ENCODE measurements at regions not wholly inside any gene's neighbourhood (a gene's known extent, or its start where the extent isn't known, plus 50 kb on each side); places are given as distances from the start of the nearest gene placed in this dataset.
"Not testable (repeated sequence)": the region's sequence is repeated elsewhere in the genome, so short reads cannot be mapped to it uniquely, and the experiment has no call there.

DNA sequence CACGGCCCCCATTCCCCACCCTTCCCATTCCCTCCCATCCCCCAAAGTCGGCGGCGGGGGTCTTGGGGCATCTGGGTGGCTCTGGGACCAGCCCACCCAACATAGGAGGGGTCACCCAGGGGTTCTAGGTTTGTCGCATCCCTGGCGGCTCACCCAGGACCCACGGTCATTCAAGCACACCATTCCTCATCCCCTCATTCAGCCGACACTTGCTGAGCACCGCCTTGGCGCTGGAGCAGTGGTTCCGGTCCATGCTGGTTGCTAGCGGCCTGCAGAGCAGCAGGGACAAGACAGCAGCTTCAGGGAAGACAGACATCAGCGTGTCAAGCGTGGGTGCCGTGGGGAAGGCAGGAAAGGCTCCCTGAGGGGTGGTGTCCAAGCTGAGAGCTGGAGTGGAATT lies 50.5 kb upstream of the OTOS start:
- no peak for DNase-seq

DNA sequence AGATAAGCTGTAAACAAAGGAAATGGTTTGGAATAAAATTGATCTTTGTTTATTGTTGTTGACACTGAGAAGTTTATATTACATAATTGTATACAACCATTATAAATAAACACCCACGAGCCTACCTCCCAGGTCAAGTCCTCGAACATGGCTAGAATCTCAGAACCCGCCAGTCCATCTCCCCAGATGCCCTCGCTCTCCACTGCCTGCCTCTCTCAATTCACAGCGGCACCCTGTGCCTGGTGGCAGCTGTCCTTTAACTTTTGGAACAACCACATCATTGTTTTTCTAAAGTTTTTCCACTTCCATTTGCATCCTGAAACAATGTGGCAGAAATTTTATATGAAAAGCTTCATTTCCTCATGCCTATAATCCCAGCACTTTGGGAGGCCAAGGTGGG lies 52.2 kb upstream of the OTOS start:
- no peak for DNase-seq

DNA sequence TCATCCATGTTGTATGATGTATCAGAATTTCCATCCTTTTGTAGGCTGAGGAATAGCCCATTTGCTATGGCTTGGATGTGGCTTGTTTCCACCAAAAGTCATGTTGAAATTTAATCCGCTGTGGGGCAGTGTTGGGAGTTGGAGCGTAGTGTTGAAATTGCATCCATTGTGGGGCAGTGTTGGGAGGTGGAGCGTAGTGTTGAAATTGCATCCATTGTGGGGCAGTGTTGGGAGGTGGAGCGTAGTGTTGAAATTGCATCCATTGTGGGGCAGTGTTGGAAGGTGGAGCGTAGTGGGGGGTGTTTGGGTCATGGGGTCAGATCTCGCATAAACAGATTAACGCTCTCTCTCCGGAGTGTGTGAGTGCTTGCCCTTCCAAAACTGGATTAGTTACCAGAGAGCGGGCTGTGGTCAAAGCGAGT lies 53.9 kb upstream of the OTOS start:
- DNase-seq, result not testable (repeated sequence)

DNA sequence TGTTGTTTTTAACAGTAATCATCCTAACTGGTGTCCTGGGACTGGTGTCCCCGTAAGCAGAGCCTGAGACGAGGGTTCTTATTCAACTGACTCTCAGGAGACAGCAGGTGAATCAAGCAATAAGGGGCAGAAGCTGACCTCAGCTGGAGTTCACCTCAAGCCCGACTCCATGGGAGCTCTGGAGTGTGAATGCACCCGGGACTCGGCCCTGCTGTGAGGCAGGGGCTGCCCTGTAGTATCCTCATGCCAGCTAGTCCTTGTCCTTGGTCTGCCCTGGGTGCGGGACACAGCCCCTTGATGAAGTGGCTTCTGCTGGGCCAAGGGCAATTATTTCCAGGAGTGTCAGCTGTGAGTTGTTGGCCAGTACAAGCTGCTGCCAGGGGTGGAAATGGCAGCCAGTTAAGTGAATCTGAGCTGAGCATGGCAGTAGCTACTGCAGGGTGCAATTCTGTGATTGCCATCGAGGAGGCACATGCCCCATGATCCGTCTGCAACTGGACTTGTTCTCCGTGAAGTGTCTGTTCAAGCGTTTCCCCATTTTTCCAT lies 54.9 kb upstream of the OTOS start:
- no peak for DNase-seq

DNA sequence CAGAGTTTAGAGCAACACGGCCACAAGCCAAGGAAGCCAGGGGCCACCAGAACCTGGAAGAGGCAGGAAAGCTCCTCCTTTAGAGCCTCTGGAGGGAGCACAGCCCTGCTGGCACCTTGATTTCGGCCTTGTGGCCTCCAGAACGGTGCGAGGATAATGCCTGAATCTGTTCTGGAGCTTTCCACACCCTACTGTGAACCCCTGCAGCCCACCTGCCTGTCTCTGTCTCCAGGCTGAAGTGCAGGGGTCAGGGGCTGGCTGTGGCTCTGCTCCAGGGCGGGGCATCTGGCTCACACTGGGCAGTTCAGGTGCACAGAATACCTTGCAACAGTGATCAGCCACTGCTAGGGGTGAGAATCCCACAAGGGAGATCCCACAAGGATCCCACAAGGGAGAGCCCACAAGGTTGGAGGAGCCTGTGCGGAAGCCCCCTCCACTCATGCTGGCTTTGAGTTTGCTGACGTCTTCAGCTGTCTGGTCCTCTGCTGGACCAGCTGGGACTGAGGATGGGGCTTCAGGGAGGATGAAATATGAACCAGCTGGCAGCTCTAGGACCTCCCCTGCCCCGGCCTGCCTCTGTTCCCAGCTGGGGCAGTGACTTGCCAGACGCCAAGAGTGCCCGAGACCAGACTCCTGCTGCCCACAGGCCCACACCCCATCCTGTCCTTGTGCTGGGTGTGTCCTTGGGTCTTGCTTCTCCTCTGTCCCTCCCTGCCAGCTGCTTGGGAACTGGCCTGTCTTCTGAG lies 56.4 kb upstream of the OTOS start:
- no peak for DNase-seq

DNA sequence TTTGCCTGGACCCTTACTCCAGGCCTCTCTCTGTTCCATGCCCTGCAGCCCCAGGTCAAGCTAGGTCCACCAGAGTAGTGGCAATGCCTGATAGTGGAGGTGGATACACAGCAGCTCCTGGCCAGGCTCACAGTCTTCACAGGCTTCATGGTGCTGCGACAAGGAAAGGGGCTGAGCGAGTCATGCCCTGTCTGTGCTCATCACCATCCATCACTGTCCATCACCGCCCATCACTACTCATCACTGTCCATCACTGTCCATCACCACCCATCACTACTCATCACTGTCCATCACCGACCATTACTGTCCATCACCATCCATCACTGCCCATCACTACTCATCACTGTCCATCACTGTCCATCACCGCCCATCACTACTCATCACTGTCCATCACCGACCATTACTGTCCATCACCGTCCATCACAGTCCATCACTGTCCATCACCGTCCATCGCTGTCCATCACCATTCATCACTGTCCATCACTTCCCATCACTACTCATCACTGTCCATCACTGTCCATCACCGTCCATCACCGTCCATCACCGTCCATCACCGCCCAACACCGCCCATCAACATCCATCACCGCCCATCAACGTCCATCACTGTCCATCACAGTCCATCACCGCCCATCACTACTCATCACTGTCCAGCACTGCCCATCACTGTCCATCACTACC lies 57.1 kb upstream of the OTOS start:
- DNase-seq, result no peak

DNA sequence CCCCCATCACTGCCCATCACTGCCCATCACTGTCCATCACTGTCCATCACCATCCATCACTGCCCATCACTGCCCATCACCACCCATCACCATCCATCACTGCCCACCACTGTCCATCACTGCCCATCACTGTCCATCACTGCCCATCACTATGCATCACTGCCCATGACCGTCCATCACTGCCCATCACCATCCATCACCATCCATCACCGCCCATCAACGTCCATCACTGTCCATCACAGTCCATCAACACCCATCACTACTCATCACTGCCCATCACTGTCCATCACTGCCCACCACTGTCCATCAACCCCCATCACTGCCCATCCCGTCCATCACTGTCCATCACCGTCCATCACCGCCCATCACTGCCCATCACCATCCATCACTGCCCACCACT lies 57.8 kb upstream of the OTOS start:
- no peak for DNase-seq

DNA sequence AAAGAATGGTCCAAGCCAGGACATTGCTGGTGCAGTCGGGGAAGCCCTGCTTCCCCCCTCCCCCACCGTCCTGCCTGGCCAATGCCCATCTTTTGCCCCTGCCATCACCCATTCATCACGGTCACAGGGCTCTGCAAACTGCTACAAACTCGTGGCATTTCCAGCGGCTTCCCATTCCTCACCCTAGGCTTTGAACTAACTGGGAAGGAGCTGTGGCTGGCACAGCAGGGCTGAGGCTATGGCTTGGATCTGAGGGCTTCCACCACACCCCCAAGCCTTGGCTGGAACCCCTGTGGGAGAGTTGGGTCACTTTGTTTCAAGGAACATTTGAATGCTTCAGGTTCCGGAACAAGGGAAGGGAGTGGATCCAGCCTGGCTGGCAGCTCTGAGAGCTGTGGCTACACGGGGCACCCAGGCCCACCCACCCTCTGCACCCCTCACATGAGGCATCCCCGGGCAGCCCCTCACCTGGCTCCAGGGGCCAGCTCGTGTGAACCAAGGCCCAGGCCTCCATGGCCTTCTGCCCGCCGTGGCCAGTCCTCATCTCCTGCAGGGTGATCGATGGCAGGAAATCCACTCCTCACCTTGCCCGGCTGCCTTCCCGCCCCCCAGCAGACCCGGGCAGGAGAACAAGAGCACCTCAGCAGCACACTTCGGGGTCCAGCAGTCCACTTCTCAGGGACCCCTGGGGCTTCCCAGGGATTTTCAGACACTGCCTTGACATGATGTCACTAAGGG lies 58.8 kb upstream of the OTOS start:
- DNase-seq, result no peak

DNA sequence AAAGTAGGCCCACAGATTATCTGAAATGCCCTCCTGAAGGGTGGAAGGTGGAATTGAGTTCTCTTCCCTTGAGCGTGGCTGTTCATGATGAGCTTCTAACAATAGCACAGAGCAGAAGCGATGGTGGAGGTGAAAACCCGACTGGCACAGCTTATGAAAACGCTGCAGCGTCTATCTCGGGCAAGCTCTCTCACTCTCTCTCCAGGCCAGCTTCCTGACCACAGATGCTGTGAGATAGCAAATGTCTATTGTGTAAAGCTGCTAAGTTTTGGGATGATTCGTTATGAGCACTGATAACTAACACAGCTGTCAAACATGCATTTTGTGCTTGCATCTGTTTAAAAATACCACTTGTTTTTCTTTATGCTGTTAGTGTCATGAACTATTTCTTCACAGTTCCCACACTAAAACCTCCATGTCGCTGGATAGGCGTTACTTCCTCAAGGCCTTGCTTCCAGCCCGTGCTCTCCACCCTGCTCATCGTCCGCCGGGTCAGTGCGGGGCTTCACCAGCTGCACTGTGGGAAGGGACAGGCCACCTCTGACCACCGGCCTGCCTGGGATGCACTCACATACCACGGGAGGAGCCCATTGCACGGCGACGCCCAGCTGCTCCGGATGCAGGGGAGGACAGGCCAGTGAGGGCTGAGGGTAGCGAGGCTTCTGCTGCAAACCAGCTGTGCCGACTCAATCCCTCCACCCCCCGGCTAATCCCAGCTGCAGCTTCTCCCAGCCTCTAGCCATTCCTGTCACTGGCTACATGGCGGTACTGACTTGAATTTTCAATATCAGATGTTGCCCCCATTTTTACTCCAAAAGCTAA lies 60.0 kb upstream of the OTOS start:
- DNase-seq, result no peak

DNA sequence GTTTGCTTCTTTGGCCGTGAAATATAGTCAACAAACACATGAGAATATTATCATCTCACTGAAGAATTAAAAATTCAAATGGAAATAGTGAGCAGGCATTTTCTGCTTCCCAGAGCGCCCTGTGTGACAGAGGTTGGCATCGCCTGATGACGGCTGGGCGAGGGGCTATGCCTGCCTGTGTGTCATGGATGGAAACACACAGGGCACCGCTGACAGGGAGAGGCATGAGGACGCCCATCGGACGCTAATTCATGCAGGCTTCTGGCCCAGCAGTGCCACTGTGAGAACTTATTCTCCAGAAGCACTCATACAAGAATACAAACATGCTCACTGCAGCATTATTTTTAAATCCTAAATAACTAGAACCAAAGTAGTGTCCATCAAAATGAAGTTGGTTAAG lies 61.4 kb upstream of the OTOS start:
- DNase-seq, result no peak

DNA sequence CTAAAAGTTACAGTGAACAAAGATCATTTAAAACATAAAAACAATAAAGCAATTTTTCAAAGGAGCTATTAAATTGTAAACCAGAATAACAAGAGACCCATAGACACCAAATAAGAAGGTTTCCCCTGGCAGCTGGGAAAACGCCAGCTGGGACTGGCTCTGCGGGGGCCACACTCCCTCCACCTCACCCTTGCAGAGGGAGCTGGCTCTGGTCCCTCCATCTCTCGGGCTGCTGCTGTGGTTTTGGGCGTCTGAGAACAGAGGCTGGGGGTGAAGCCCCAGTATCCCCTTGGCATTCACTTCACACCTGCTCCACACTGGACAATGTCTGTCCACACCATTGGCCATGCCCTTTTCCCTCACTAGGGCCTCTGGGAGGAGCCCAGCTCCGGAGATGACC lies 62.1 kb upstream of the OTOS start:
- DNase-seq, result no peak

DNA sequence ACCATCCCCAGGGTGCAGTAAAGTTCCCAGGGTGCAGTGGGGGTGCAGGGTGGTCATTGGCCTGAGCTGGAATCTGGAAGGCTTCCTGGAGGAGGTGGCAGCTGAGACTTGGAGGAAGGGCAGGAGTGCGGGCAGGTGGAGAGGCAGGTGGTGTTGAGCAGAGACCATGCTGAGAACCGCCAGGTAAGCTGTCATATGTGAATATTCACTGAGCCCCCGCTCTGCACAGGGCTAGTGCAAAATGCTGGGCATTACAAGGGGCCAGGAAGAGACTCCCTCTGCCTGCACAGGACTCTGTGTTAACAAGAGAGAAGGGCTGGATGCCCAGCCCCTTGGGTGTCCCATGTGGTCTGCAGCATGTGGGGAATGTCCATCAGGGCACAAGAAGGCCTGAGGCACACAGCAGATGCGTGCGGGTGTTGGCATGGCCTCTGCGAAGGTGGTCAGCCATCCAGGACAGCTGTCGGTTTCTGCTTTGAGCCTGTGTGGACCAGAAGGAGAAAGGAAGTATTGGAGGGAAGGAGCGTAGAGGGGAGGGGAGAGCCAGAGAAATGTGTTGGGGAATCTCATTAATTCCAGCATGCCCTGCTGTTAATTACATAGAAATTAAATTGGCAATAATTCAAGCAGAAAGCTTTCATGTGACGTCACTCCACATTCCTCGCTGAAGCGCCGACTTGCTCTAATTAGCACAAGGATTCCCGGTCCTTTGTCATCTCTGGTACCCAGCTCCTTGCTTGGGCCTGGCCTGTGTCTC lies 62.8 kb upstream of the OTOS start:
- DNase-seq, result no peak

DNA sequence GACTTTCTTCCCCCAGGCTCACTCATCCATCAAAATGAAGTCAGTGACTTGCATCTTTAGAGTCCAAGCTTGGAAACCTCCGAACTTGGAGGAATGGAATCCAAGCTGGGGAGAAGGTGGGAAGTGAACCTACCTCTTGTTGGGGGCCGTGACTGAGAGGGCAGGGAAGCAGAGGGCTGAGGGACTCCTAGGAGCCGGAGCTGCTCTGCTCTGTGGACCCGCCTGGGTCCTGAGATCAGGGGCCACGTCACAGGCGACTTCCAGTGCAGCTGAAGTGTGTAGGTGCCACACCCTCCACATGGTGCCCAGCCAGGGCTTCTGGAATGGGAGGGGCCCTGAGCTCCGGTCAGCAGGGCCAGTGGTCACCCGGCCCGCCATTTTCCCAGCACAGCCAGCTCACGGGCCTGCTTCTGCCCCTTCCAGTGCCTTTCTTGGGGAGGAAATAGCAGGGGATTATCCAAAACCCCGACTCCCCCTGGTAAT lies 63.4 kb upstream of the OTOS start:
- DNase-seq, result no peak

DNA sequence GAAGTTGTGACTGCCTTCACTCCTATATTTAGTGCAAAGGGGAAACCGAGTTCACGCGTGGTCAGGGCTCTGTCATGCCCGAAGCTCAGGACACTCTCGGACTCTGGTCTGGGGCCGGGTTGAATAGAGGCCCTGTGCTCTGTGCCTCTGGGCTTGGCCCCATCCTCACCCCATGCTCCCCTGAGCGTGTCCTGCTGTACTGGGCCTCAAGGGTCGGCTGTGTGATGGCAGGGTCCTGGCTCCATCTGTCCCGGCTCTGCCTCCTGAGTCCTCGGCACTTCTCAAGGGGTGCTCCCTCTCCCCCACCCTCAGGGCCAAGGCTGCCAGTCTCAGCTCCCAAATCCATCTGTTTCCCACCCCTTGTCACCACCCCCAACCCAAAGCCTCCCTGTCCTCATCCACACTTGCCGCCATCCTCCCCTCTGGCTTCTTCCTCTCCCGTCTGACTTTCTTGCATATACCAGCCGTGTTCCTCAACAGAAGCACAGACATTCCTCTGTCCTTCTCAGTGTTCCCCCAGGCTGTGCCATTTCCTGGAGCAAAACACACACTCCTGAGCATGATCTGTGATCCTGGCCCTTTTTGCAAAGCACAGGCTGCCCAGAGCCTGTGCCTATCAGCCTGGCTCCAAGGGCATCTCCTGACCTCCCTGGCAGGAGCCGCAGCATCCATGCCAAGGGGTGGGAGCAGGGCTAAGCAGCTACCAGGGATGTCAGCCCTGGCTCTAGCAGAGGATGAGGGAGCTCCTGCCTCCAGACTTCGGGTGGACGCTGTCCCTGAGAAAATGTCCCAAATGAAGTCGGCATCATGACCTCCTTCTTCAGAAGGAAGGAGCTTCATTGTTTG lies 64.2 kb upstream of the OTOS start:
- DNase-seq, result no peak

DNA sequence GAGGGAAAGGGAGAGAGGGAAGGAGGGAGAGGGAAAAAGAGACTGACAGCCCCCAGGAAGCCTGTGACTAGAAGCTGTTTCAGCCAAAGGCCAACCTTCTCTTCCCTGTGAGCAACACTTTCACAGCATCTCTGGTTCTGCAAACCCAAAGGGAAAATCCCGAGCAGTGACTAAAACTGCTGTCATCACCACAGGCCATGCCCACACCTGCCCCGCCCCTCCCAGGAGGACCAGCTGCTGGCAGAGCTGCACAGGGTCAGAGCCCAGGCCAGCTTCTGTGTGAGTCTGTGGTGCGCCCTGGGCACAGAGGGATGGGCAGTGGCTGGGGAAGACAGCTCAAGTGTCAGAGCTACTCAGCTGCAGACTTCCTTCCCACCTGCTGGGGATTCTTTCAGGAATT lies 64.9 kb upstream of the OTOS start:
- peak; percentile 67 for DNase-seq

DNA sequence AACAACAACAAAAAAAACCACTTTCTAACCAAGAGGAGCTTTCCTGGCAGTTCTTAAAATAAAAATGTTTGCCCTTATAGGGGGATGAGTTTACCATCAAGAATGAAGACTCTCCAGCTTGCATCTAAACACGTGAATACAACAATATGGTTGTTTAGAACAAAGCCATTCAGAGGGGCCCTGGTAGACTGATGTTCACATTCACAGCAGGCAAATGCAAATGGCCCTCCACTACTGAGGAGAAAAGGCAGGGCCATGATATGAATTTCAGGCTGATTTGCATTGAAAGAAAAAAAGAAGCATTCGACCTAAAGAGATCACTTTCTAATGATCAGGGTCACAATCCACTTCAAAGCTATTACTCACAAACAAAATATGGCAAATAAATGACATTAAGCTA lies 65.3 kb upstream of the OTOS start:
- DNase-seq, result no peak

DNA sequence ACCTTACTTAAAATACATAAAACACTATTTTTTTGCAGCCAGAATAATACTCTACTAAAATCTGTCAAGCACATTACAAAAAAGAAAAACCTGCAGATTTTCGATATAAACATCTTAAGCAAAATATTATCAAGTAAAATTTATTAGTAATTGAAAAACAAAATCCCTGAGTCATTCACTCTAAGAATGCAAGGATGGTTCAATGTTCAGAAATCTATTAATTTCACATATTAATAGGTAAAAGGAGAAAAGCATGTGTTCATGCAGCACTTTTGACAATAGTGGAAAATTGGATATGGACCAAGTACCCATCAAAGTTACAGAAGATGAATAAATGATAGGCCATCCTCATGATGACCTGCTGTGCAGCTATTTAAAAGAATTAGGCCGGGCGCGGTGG lies 66.2 kb upstream of the OTOS start:
- DNase-seq, result no peak

DNA sequence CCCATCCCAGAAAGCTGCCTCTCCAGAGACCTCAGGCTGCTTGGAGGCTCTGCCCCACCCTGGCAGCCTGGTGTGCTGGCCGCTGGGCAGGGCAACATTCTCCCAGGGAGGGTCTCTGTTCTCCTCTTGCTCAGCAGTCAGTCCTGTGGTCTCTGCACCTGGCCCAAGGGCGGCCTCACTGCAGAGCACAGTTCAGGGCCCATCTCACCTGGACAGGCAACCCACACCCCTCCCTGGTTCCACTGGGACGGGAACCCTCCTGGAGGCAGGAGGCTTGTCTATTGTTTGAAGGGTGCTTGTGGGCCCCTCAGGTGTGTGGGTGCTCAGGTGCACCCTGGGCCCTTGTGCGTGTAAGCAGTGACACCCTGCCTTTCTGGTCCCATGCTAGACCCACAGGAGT lies 67.2 kb upstream of the OTOS start:
- no peak for DNase-seq

DNA sequence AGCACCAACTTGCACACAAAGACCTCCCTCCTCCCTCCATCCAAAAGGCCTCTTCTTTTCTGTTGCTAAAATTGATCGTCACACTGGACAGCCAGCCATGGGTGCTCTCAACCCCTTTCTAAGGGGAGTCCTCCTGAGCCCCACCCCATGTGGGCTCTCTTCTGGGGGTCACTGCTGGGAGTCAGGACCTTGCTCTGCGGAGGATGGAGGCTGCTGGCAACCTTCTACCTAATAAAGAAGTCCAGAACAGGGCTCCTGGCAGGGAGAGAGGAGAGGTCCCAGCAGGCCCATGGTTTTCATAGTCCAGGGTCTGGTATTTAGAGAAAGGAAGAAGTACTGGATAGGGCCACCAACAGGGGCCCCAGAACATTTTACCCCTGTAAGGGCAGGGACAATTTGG lies 67.6 kb upstream of the OTOS start:
- DNase-seq, result no peak

DNA sequence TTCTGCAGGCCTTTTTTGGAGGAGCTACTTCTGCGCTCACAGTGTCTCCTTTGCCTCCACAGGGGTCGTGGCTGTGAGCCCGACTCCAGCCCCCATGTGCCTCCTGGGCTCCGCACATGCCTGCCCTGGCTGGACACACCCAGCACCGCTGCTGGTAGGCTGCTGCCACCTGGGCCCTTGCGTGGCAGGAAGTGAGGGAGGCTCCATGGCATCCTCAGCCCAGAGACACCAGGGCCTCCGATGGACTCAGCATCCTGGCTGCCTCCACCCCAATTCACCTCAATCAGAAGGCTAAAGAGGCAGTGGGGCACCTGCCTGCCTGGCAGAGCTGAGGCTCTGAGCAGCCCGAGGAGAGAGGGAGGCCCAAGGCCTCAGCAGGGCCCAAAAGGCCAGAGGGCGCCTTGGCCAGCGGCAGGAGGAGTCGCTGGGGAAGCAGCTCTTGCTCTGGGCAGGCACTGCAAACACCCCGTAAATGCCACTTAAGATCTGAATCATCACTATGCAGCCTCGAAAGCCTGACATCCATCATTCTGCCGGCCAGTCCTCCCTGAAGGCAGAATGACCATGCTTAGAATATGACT lies 68.3 kb upstream of the OTOS start:
- DNase-seq, result no peak

DNA sequence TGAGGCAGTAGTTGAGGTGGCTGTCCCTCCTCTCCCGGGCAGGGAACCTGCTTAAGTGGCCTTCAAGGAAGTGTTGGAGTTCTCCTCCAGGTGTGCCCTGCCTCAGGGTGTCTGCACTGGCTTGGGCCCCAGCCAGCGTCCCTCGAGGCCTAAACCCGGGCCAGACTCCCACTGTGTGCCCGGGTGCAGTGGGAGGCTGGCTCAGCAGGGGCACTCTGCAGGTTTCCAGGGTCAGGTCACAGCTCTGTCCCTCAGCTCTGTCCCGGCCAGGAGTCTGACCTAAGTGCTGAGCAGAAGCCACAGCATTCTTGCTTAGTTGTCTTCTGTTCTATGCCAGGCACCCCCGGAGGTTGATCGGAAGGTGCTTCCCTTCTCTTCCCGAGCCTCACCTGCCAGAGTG lies 69.0 kb upstream of the OTOS start:
- DNase-seq, result no peak

All from suppressor macrophage treated with lipopolysaccharide for 4 hours (primary cell).